ENCODE measurements at regions not wholly inside any gene's neighbourhood (a gene's known extent, or its start where the extent isn't known, plus 50 kb on each side); places are given as distances from the start of the nearest gene placed in this dataset.
"Not testable (repeated sequence)": the region's sequence is repeated elsewhere in the genome, so short reads cannot be mapped to it uniquely, and the experiment has no call there.

DNA sequence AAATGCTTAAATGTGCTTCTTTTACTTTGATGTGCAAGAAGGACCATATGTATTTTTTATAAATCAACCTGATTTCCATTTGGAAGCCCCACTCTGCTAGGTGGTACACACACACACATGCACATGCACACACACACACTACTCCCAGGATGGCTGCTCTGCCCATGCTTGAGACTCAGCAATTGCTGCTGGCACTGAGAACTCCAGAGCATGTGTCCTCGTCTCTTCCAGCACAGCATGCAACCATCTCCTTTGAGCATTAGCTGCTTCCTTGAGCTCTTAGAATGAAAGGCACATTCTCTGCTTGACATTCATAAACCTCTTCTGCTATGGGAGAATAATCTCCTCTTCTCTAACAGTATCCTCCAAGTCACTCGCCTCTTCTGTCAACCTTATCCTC lies 115.9 kb downstream of the FEM1C start:
- WGBS, 2 donors (ENCODE audit: low coverage in 1 of 2): 96% methylated on average over 2 of the region's 2 CpGs; no CpG with 5 or more reads in 1 of the 2 donors
- Histone ChIP-seq H3K27me3 (no peaks in the 10 kb centered on the region), H3K4me1 (peaks cover under 1 to 91% (median 25%) of the 10 kb centered on the region in 3 donors), H3K9me3 (no peaks in the 10 kb centered on the region), H3K36me3 (no peaks in the 10 kb centered on the region), H3K27ac (peak overlapping the region in 1 of 4 donors; percentile 3), H3K4me3 (no peak overlapping the region)
- TF ChIP-seq, protein P1, sequence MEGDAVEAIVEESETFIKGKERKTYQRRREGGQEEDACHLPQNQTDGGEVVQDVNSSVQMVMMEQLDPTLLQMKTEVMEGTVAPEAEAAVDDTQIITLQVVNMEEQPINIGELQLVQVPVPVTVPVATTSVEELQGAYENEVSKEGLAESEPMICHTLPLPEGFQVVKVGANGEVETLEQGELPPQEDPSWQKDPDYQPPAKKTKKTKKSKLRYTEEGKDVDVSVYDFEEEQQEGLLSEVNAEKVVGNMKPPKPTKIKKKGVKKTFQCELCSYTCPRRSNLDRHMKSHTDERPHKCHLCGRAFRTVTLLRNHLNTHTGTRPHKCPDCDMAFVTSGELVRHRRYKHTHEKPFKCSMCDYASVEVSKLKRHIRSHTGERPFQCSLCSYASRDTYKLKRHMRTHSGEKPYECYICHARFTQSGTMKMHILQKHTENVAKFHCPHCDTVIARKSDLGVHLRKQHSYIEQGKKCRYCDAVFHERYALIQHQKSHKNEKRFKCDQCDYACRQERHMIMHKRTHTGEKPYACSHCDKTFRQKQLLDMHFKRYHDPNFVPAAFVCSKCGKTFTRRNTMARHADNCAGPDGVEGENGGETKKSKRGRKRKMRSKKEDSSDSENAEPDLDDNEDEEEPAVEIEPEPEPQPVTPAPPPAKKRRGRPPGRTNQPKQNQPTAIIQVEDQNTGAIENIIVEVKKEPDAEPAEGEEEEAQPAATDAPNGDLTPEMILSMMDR (IDR thresholded peaks at IDR 0.05): no peak
- TF ChIP-seq POLR2A (IDR thresholded peaks at IDR 0.05): no peak
- TF ChIP-seq EP300 (IDR thresholded peaks at IDR 0.05): no peak
- TF ChIP-seq POLR2AphosphoS5 (IDR thresholded peaks at IDR 0.05): no peak
- no peak for ATAC-seq

DNA sequence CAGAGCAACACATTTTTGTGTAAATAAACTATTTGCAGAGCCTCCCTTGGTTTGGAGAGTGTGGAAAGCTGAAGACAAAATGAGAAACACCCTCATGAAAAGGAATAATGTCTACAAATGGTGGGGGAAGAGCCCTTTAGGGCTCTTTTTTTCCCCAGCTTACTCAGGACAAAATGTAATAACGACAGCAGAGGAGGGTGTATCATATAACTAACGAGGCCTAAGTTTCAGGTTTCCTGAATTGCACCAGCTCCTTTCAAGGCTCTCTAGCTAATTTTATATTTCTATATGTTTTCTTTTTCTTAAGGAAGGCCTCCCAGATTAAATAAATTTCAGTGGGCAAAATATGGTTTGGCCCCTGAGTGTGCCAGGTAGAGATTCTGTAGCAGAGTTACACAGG lies 116.3 kb downstream of the FEM1C start:
- TF ChIP-seq POLR2AphosphoS5 (IDR thresholded peaks at IDR 0.05) (no peak), EP300 (IDR thresholded peaks at IDR 0.05) (no peak)
- H3K4me3 ChIP-seq: no peak overlapping the region
- no peaks in the 10 kb centered on the region for H3K27me3 ChIP-seq
- H3K36me3 ChIP-seq: no peaks in the 10 kb centered on the region
- H3K27ac ChIP-seq: no peak overlapping the region
- 92 to 100% methylated on average over 2 of the region's 2 CpGs for WGBS, 2 donors (ENCODE audit: low coverage in 1 of 2)
- H3K4me1 ChIP-seq: peaks cover 3 to 91% (median 23%) of the 10 kb centered on the region in 3 donors
- H3K9me3 ChIP-seq: no peaks in the 10 kb centered on the region
- ATAC-seq: no peak

DNA sequence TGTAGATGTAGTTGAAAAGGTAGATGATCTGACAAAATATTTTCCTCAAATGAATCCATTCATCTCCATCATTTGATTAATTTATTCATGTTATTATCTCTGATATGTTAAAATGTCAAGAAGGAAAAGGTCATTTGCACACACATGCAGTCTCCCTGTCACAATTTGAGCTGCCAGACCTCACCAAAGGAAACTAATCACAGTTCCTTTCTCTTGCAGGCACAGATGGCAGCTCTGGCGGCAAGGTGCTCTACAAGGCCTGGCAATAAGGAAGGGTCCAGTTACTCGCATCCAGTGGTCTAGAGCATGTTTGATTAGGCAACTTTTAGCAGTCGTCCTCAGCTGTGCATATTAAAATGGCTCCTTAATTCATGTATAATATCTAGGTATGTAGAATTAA lies 120.1 kb downstream of the FEM1C start:
- TF ChIP-seq, protein P1 (IDR thresholded peaks at IDR 0.05): no peak
- TF ChIP-seq POLR2AphosphoS5 (IDR thresholded peaks at IDR 0.05) (no peak), POLR2A (IDR thresholded peaks at IDR 0.05) (no peak), EP300 (IDR thresholded peaks at IDR 0.05) (no peak)

DNA sequence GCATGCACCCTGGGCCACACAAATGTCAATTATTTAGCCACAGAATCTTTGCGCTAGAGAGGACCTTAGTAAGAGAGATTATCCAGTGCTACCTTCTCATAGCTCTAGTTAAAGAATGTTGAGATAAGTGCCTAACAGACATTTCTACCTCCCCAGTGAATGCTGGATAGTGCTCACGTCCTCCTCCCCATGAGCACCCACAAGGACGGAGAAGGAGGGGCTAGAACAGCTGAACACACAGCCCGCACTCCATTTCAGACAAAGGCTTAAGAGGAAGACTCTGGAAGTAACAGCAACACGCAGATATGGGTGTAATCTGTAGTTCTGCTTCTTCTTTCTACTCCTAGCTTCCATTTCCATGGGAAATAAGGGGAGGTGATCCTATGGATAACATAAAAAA lies 120.5 kb downstream of the FEM1C start:
- no peak for TF ChIP-seq POLR2AphosphoS5 (IDR thresholded peaks at IDR 0.05)
- no peak for TF ChIP-seq POLR2A (IDR thresholded peaks at IDR 0.05)
- 58 to 80% methylated on average over 4 to 5 of the region's 5 CpGs for WGBS, 2 donors (ENCODE audit: low coverage in 1 of 2)
- peaks cover 13 to 75% (median 16%) of the 10 kb centered on the region in 3 donors for H3K4me1 ChIP-seq
- H3K4me3 ChIP-seq: no peak overlapping the region
- peak overlapping the region; percentile 61 to 84 (median 83) for H3K27ac ChIP-seq
- H3K36me3 ChIP-seq: no peaks in the 10 kb centered on the region
- ATAC-seq: peak; percentile 21
- no peaks in the 10 kb centered on the region for H3K27me3 ChIP-seq
- no peaks in the 10 kb centered on the region for H3K9me3 ChIP-seq

More for the DNA sequence above, 120.1 kb downstream of the FEM1C start:
- H3K36me3 ChIP-seq: no peaks in the 10 kb centered on the region
- no peak overlapping the region for H3K4me3 ChIP-seq
- WGBS, 2 donors (ENCODE audit: low coverage in 1 of 2): 95 to 100% methylated on average over 2 to 3 of the region's 3 CpGs
- no peaks in the 10 kb centered on the region for H3K27me3 ChIP-seq
- H3K27ac ChIP-seq: peak overlapping the region; percentile 61 to 84 (median 83)
- H3K9me3 ChIP-seq: no peaks in the 10 kb centered on the region
- ATAC-seq: no peak
- peaks cover 13 to 78% (median 16%) of the 10 kb centered on the region in 3 donors for H3K4me1 ChIP-seq

DNA sequence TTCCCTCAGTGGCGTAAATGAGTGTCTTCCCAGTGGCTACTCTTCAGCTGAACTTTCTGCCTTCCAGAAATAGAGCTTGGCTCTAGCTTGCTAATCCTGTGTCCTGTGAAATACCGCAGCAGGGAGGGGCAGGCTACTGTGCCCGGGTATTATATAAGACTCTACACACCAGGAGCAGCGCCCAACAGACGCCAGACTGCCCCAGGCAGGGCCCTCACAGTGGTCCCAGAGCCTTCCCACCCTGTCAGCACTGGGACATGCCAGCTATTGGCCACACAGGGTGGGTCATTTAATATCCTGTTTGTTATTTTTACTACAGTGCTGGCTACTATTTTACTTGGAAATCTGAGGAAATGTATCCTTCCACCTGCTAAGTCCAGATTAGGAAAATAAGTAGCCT lies 121.0 kb downstream of the FEM1C start:
- H3K4me1 ChIP-seq: peaks cover 13 to 71% (median 16%) of the 10 kb centered on the region in 3 donors
- H3K36me3 ChIP-seq: no peaks in the 10 kb centered on the region
- no peak overlapping the region for H3K4me3 ChIP-seq
- peak; percentile 83 for ATAC-seq
- 14 to 15% methylated on average over 1 to 2 of the region's 5 CpGs for WGBS, 2 donors (ENCODE audit: low coverage in 1 of 2)
- TF ChIP-seq EP300 (IDR thresholded peaks at IDR 0.05): no peak
- peak; percentile 53 for TF ChIP-seq POLR2AphosphoS5 (IDR thresholded peaks at IDR 0.05)
- no peaks in the 10 kb centered on the region for H3K9me3 ChIP-seq
- H3K27ac ChIP-seq: peak overlapping the region; percentile 61 to 84 (median 83)
- no peaks in the 10 kb centered on the region for H3K27me3 ChIP-seq

DNA sequence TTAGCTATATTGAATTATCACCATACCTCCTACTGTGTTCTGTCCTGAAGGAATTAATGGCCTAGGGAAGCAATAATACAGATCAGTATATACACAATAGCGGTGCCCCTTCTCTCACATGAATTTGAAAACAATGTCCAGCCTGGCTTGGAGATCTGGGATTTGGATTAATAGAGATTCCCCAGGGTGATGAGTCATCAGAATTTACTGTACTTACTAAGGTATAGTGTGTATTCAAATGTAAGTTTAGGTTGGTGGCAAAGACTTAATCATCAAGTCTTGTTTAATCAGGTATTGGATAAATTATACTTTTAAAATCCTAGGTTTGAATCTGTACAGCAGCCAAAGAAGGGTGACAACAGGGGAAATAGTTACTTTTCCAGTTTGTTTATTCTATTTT lies 121.5 kb downstream of the FEM1C start:
- no peaks in the 10 kb centered on the region for H3K27me3 ChIP-seq
- 44 to 64% methylated on average over 1 of the region's 1 CpG for WGBS, 2 donors (ENCODE audit: low coverage in 1 of 2)
- peak overlapping the region; percentile 61 to 84 (median 83) for H3K27ac ChIP-seq
- H3K36me3 ChIP-seq: no peaks in the 10 kb centered on the region
- TF ChIP-seq POLR2AphosphoS5 (IDR thresholded peaks at IDR 0.05) (no peak), EP300 (IDR thresholded peaks at IDR 0.05) (no peak), POLR2A (IDR thresholded peaks at IDR 0.05) (no peak)
- TF ChIP-seq, protein P1 (IDR thresholded peaks at IDR 0.05): no peak
- no peak overlapping the region for H3K4me3 ChIP-seq
- ATAC-seq: no peak
- peaks cover 13 to 66% (median 16%) of the 10 kb centered on the region in 3 donors for H3K4me1 ChIP-seq
- no peaks in the 10 kb centered on the region for H3K9me3 ChIP-seq

DNA sequence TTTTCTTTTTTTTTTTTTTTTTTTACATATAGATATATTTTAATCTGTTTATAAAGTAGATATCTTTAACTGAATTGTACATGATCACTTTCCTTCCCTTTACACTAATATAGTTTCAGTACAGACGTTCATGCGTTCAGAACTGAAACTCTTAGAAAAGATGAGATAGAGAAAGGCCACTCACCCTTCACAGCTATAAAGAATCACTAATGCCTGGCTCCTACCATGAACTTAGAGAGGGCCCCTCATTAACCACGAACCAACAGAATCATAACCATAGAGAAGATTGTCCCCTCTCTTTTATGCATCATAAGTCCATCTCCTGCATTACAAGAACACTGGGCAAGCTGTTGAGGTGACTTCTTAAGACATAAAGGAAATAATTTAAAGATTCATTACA lies 123.8 kb downstream of the FEM1C start:
- H3K27me3 ChIP-seq, H3K36me3 ChIP-seq, H3K27ac ChIP-seq, ATAC-seq, H3K4me3 ChIP-seq, H3K9me3 ChIP-seq: not testable (repeated sequence)
- WGBS, 2 donors (ENCODE audit: low coverage in 1 of 2): no CpG with 5 or more reads among the region's 3 CpGs
- peaks cover 12 to 56% (median 13%) of the 10 kb centered on the region in 3 donors for H3K4me1 ChIP-seq
